GM21381 (cell line): ENCODE measurements at regions not wholly inside any gene's neighbourhood (a gene's known extent, or its start where the extent isn't known, plus 50 kb on each side); places are given as distances from the start of the nearest gene placed in this dataset.

Experiments
- ATAC-seq: cut with Tn5 transposase; IDR thresholded peaks from one replicate; pipeline ENCODE4 v1.9.1; 2021; ENCODE audit warnings: mild to moderate bottlenecking, moderate library complexity; ENCODE audit not compliant: unreplicated experiment

DNA sequence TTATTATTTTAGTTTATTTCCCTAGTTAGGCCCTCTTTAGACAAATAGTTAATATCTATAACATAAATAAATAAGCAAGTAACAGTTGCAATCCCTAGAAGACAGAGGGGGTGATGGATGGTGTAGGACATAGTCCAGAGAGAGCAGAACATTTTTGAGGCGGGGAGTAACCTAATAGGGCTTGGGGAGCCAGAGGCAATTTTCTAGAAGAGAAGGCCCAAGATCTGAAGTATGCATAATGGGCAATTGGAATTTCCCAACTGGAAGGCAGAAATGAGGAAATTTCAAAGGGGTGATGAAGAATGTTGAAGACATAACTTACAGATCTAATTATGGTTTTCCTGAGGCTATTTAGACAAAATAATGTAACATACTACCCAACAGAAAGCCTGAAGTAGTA lies 525.7 kb downstream of the TUSC7 start:
- ATAC-seq: no peak

- no peak for ATAC-seq
Observed at GRCh38 chr3:117238806-117239205, 529.2 kb downstream of the TUSC7 start.

- ATAC-seq: no peak
Observed at GRCh38 chr3:117243657-117244056, 534.1 kb downstream of the TUSC7 start.

- no peak for ATAC-seq
Observed at GRCh38 chr3:117246771-117247555, 537.4 kb downstream of the TUSC7 start.

GRCh38 chr3:117248153-117248552 lies 538.6 kb downstream of the TUSC7 start:
- ATAC-seq: no peak

DNA sequence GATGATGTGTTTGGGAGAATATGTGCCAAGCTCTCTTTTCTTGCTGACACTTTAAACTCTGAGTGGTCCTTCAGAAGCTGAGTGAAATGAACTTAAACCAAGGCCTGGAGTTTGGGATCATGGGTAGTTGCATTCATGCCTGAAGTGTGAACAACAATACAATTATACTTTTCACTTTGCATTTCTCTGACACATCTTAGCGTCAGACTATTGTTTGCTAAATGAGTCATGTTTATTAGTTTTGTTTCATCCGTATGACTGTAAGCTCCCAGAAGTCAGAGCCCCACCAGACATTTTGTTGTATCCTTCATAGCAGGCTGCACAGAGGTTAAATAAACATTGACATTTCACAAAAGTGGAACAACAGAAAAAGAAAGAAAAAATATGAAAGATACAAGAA lies 542.6 kb downstream of the TUSC7 start:
- no peak for ATAC-seq

GRCh38 chr3:117252651-117253050 lies 543.1 kb downstream of the TUSC7 start:
- ATAC-seq: no peak

- ATAC-seq: no peak
Observed at GRCh38 chr3:117253636-117254035, 544.1 kb downstream of the TUSC7 start.

DNA sequence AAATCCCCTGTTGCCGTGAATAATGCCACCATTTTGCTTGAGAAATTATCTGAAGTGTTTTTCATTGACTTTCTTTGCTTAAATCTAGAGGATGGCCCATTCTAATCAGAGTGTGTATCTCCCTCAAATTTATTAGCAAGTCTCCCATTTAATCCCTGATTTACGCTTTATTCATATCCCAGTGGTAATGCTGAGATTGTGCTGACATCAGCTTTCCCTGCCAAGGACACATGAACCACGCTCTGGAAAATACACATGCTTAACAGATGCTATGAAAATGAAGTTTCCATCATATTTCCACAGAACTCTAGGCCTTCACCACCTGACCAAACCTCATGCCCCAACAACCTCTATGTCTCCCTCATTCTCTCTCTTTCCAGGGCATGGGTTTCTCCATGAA lies 545.4 kb downstream of the TUSC7 start:
- no peak for ATAC-seq

DNA sequence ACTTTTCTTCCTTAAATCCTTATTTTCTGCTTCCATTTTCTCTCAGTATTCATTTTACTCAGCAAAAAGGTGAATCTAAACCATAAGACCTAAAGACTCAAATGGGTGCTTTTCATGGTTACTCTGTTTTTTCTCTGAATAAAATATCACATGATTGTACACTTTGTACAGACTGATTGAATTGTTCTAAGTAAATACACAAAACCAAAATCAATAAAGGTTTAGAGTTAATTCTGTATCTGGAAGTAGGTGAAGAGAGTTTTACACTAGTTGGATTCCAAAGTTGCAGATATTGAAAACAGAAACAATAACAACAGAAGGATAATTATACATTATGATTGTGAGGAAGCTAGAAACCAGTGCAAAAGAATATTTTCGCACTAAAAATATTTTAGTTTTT lies 546.2 kb downstream of the TUSC7 start:
- no peak for ATAC-seq

DNA sequence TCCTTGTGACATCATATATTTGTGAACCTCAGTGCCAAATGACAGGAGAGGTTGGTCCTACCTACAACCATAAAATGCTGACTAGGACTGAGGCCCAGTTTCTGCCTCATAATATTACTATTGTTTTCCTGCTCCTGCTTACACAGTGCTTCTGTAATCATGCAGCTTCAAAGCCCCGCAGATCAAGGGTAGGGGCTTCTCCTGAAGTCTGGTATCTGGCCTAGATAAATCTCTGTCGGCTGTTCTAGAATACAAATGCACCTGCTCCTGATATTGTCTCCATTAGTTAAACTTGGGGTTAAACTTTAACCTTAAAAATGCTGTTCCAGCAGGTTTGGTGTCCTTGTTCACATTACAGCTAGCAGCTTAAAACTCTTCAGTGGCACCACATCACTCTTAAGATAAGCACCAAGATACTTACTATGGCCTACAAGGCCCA lies 552.4 kb downstream of the TUSC7 start:
- ATAC-seq: no peak

- no peak for ATAC-seq
Observed at GRCh38 chr3:117263270-117263669, 553.7 kb downstream of the TUSC7 start.

- no peak for ATAC-seq
Observed at GRCh38 chr3:117263745-117264144, 554.2 kb downstream of the TUSC7 start.

DNA sequence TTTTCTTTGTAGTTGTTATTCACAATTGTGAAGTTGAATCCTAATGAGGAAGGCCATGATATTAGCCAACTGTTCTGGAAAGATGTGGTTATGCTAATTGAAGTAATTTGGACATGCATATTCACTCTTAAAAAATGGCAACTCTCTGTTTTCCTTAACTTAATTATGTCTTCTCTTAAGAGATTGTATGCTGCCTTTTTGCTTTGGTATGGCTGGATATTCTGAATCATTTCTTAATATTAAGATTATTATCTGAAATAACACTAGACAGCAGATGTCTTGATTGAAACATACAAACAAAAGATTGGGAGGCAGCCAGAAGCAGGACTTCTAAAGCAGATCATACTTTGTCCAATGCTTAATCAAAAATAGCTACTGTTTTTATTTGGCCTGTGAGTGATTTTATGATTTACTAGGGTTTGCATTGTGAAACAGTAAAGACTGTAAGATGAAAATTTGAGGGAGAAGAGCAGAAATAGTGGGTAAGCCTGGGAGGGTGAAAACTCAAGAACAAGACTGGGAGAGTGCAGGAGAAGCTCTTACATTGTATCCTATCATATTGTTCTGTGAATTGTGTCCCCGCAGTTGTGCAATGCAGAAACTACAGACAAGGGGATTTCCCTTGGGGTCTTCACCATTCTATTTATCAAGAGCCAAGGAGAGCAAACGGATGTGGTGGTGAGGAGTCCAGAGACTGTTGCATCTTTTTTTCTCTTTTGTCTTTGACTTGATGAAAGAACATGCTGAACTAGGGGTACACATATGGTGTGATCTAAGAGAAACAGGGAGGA lies 554.8 kb downstream of the TUSC7 start:
- no peak for ATAC-seq

DNA sequence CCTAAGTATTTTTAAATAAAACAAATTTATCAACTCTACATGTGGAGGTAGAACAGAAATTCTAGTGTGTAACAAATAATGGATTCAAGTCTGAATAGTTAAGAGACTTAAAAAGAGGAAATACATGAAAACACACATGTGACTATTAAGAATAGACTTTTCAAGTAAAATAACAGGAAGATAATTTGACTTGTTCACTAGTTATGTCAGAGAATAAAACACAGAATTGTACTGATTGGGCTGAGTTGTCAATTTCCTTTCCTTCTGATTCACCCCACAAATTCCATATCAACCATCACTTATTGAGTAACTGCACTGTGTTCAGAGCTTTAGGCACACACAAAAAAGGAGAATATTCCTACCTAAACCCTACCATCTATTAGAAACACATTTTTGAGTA lies 557.2 kb downstream of the TUSC7 start:
- no peak for ATAC-seq

GRCh38 chr3:117268318-117268717 lies 558.7 kb downstream of the TUSC7 start:
- ATAC-seq: no peak

GRCh38 chr3:117272274-117272673 lies 562.7 kb downstream of the TUSC7 start:
- no peak for ATAC-seq

GRCh38 chr3:117272876-117273523 lies 563.4 kb downstream of the TUSC7 start:
- no peak for ATAC-seq

- no peak for ATAC-seq
Observed at GRCh38 chr3:117277816-117278215, 568.2 kb downstream of the TUSC7 start.

- peak; percentile 90 for ATAC-seq
Observed at GRCh38 chr3:117278424-117279190, 569.0 kb downstream of the TUSC7 start.

DNA sequence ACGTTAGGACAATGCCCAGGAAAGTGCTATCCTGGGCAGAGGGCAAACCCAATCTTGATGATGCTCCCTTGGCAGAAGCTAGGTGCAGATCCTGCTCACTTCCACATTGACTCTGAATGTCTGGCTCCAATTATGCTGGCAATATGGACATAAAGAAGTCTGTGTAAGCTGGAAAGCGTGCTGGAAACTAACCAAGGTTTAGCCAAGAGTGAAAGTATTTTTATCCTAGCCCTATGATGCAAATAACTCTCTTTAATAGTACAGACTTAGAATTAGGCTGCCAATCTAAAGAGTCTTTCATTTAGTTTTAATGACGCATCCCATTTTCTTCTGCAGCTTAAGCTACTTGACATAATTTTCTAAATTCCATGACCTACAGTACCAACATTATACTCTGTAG lies 571.8 kb downstream of the TUSC7 start:
- ATAC-seq: no peak
